GM18508 (cell line): ENCODE measurements at regions not wholly inside any gene's neighbourhood (a gene's known extent, or its start where the extent isn't known, plus 50 kb on each side); places are given as distances from the start of the nearest gene placed in this dataset.

Experiments
- ATAC-seq: cut with Tn5 transposase; IDR thresholded peaks from one replicate; pipeline ENCODE4 v1.9.1; 2021; ENCODE audit warnings: moderate number of reproducible peaks; ENCODE audit not compliant: insufficient read depth, unreplicated experiment

GRCh38 chrX:65034668-65035445 lies 58.6 kb upstream of the ZC4H2 start, which contains the start of gene ZC3H12B:
ZC3H12B (plus strand) TSS chrX:65034826.
- ATAC-seq, result peak; percentile 80

- no peak for ATAC-seq
Observed at GRCh38 chrX:65034292-65034667, 58.0 kb upstream of the ZC4H2 start.
